ENCODE measurements at regions not wholly inside any gene's neighbourhood (a gene's known extent, or its start where the extent isn't known, plus 50 kb on each side); places are given as distances from the start of the nearest gene placed in this dataset.

GRCh38 chr12:30425445-30425844, 270.2 kb downstream of the IPO8 start:
- TF ChIP-seq CTCF (IDR thresholded peaks at IDR 0.05) (no peak), POLR2A (IDR thresholded peaks at IDR 0.05) (no peak)
